Transverse colon (tissue), 4 donors: ENCODE measurements at regions not wholly inside any gene's neighbourhood (a gene's known extent, or its start where the extent isn't known, plus 50 kb on each side); places are given as distances from the start of the nearest gene placed in this dataset.

Source experiments
- DNase-seq: peaks from one replicate; pipeline ENCODE4 v3.0.0-alpha.2; 2019
- H3K27ac ChIP-seq, 4 donors: fragments of 200-600 bp; sonication (generic); 2 replicates each; pipeline ENCODE4 v1.5.1; 2016 to 2018; ENCODE audit warnings: inconsistent platforms in 4 of 4
- H3K27me3 ChIP-seq: fragments of 200-600 bp; sonication (generic); 2 replicates; pipeline ENCODE4 v1.5.1; 2017; ENCODE audit warnings: inconsistent platforms
- H3K36me3 ChIP-seq, 4 donors: fragments of 200-600 bp; sonication (generic); 2 replicates each; pipeline ENCODE4 v1.5.1; 2017 to 2019; ENCODE audit warnings: inconsistent platforms in 4 of 4
- H3K4me1 ChIP-seq, 4 donors: fragments of 200-600 bp; sonication (generic); 2 replicates each; pipeline ENCODE4 v1.5.1; 2017 to 2020; ENCODE audit warnings: inconsistent platforms in 4 of 4
- H3K4me3 ChIP-seq, 4 donors: fragments of 200-600 bp; sonication (generic); 1 replicate in 1 of 4; 2 replicates in 3 of 4; pipeline versions ENCODE4 v1.5.1 to v1.6.1; 2017 to 2019; ENCODE audit warnings: inconsistent platforms in 4 of 4
- H3K9me3 ChIP-seq, 2 donors: fragments of 200-600 bp; sonication (generic); 2 replicates each; pipeline ENCODE4 v1.5.1; 2017 to 2019; ENCODE audit warnings: inconsistent platforms in 2 of 2
- EP300 ChIP-seq: sonication (generic); formaldehyde crosslinking; IDR thresholded peaks from one replicate; pipeline ENCODE4 v1.6.1; 2017; ENCODE audit warnings: antibody characterized with exemption, low read depth
- POLR2A ChIP-seq: fragments of 450-650 bp; IDR thresholded peaks from one replicate; pipeline ENCODE4 v1.6.1; 2016; ENCODE audit warnings: antibody characterized with exemption, mild to moderate bottlenecking, moderate library complexity
- POLR2AphosphoS5 ChIP-seq, 3 donors: sonication (generic); formaldehyde crosslinking; IDR thresholded peaks; one replicate each; pipeline ENCODE4 v1.6.1; 2016; ENCODE audit warnings: antibody characterized with exemption in 3 of 3
- WGBS, 2 donors: methylation state at CpG; one replicate each; pipeline ENCODE4 v1.1.5; 2018; ENCODE audit warnings: low coverage in 1 of 2; 5-methylcytosine and 5-hydroxymethylcytosine counted together
- in situ Hi-C, 4 donors: fragments of 200-750 bp; cut with MboI; loops; one replicate each; pipeline versions ENCODE4 v1.15.0 to v1.15.1; 2017; ENCODE audit warnings: low sequenced_read_pairs in 3 of 4, low pct_ligation_motif_present in 1 of 4, low pct_unique_long_range_greater_than_20kb in 1 of 4
- intact Hi-C: fragments of 100-400 bp; cut with DNase I; formaldehyde crosslinking; loops from one replicate; pipeline ENCODE4 v1.15.1; 2023; ENCODE audit warnings: low total_unique reads
- TF ChIP-seq, protein P1 (sequence below), 5 experiments: fragments of 200-600 bp in 3 of 5; fragments of 450-650 bp in 2 of 5; sonication (generic) in 3 of 5; IDR thresholded peaks; 1 replicate in 2 of 5; 2 replicates in 3 of 5; pipeline ENCODE4 v1.5.1; 2016 to 2017; ENCODE audit warnings: antibody characterized with exemption in 5 of 5, inconsistent platforms in 3 of 5, mild to moderate bottlenecking in 2 of 5, moderate library complexity in 1 of 5

DNA sequence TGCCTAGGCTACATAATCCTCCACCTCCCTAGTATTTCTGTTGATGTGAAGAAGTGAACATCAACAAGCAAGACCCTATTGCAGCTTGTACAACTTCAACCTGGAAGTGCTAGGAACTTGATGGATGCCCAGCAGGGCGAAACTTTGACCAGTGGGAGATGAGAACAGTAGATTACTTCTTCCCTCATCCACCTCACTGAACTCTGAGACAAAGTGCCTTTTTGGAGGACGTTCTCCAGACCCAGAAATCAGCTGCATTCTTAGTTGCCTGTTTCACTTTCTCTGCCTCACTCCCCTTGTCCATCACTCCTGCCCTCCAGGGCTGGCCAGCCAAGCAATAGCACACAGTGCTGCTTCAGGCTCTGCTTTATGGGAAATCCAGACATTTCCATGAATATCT, 683.4 kb downstream of the GALC start:
- Histone ChIP-seq H3K9me3 (no peaks in the 10 kb centered on the region), H3K27ac (no peak overlapping the region), H3K4me3 (no peak overlapping the region), H3K27me3 (no peaks in the 10 kb centered on the region), H3K36me3 (no peaks in the 10 kb centered on the region), H3K4me1 (no peaks in the 10 kb centered on the region)
- in situ Hi-C loops (no loop called here), intact Hi-C loops (no loop called here)
- WGBS, 2 donors, result 17 to 46% methylated on average over 2 of the region's 2 CpGs
- TF ChIP-seq POLR2AphosphoS5 (IDR thresholded peaks at IDR 0.05) (no peak), POLR2A (no peak), EP300 (no peak)
- TF ChIP-seq, protein P1, sequence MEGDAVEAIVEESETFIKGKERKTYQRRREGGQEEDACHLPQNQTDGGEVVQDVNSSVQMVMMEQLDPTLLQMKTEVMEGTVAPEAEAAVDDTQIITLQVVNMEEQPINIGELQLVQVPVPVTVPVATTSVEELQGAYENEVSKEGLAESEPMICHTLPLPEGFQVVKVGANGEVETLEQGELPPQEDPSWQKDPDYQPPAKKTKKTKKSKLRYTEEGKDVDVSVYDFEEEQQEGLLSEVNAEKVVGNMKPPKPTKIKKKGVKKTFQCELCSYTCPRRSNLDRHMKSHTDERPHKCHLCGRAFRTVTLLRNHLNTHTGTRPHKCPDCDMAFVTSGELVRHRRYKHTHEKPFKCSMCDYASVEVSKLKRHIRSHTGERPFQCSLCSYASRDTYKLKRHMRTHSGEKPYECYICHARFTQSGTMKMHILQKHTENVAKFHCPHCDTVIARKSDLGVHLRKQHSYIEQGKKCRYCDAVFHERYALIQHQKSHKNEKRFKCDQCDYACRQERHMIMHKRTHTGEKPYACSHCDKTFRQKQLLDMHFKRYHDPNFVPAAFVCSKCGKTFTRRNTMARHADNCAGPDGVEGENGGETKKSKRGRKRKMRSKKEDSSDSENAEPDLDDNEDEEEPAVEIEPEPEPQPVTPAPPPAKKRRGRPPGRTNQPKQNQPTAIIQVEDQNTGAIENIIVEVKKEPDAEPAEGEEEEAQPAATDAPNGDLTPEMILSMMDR (IDR thresholded peaks at IDR 0.05), result no peak
- DNase-seq, result no peak

DNA sequence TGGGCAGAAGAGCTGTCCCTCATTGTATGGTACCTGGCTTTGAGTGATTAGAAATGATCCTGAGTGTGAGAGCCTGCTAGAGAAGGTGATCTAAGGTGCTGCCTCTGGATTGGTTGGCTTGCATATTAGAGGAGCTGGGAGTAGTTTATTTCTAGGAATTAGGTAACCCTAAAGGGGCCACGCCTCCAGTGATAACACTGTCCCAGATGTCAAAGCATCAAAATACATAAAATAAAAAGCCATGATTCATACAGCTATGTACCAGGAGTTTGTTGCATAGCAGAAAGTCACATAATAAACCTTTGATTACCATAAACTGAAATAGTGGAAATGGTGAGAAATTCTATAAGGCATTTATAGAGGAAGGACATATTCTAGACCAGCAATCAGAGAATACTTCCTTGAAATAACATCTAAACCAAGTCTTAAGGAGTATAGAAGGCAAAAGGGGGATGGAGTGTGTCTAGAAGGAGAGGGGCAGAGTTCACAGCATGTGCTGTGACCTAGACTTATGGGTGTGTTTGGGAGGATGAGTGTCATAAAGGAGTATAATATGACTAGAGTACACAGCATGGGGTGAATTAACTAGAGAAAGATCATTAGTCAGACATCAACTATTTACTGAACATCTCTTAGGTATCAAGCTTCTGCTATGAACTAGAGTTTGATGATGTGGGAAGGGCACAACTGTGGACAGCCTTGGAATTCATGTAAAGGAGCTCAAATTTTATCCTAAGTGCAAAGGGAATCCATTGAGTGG, 686.4 kb downstream of the GALC start:
- no peak for DNase-seq
- in situ Hi-C loops (no loop called here), intact Hi-C loops (no loop called here)
- Histone ChIP-seq H3K4me3 (no peak overlapping the region), H3K4me1 (no peaks in the 10 kb centered on the region), H3K27ac (no peak overlapping the region), H3K27me3 (no peaks in the 10 kb centered on the region), H3K9me3 (peaks cover 0 to 6% of the 10 kb centered on the region in 2 donors), H3K36me3 (no peaks in the 10 kb centered on the region)
- WGBS, 2 donors, result 68 to 89% methylated on average over 1 of the region's 1 CpG
- TF ChIP-seq POLR2AphosphoS5 (IDR thresholded peaks at IDR 0.05), result no peak
- no peak for TF ChIP-seq POLR2A

DNA sequence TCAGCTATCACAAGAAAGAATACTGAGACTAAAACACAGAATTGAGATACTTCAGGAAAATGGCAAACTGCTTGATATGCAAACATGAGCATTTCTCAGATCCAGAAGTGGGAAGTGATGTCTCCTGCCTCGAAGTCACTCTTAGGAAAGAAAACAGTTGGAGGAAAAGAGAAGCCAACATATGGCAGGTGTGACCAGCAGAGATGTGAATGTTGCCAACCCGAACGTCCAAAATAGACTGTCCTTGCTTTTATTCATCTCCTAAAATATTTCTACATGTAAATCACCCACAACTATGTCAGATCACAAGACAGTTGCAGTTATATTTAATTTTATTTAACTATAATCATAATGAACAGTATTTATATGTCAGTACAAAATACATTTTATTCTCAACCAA, 687.6 kb downstream of the GALC start:
- WGBS, 2 donors, result 57 to 62% methylated on average over 3 of the region's 3 CpGs

DNA sequence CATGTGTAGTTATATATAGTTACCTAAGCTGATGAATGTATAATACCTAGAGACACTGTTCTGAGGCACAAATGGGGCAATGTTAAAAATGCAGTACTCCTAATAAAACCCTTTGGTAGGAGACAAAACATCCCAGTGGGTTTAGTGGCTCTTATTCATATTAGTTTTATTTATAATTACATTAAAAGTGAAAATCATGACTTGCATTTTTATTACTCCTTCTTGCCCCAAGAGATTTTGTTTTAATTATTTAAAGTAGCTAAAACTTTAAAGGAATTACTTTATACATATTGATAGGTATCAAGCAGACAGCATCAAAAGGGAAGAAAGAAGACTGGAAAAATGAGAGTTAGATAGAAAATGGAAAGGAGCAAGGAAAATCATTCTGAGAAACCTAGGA, 688.6 kb downstream of the GALC start:
- H3K4me1 ChIP-seq, result no peaks in the 10 kb centered on the region
- TF ChIP-seq, protein P1 (IDR thresholded peaks at IDR 0.05), result no peak
- TF ChIP-seq POLR2A (no peak), POLR2AphosphoS5 (IDR thresholded peaks at IDR 0.05) (no peak), EP300 (no peak)
- H3K36me3 ChIP-seq, result no peaks in the 10 kb centered on the region
- peaks cover 0 to 6% of the 10 kb centered on the region in 2 donors for H3K9me3 ChIP-seq
- no peak overlapping the region for H3K27ac ChIP-seq
- no peaks in the 10 kb centered on the region for H3K27me3 ChIP-seq
- in situ Hi-C loops, result no loop called here
- DNase-seq, result no peak
- intact Hi-C loops, result no loop called here
- H3K4me3 ChIP-seq, result no peak overlapping the region

More for the DNA sequence above, 687.6 kb downstream of the GALC start:
- no peaks in the 10 kb centered on the region for H3K27me3 ChIP-seq
- no peak for DNase-seq
- TF ChIP-seq POLR2AphosphoS5 (IDR thresholded peaks at IDR 0.05) (no peak), EP300 (no peak), POLR2A (no peak)
- TF ChIP-seq, protein P1 (IDR thresholded peaks at IDR 0.05), result no peak
- H3K4me1 ChIP-seq, result no peaks in the 10 kb centered on the region
- H3K36me3 ChIP-seq, result no peaks in the 10 kb centered on the region
- in situ Hi-C loops, result no loop called here
- no peak overlapping the region for H3K4me3 ChIP-seq
- H3K9me3 ChIP-seq, result peaks cover 0 to 6% of the 10 kb centered on the region in 2 donors
- H3K27ac ChIP-seq, result no peak overlapping the region
- intact Hi-C loops, result no loop called here

DNA sequence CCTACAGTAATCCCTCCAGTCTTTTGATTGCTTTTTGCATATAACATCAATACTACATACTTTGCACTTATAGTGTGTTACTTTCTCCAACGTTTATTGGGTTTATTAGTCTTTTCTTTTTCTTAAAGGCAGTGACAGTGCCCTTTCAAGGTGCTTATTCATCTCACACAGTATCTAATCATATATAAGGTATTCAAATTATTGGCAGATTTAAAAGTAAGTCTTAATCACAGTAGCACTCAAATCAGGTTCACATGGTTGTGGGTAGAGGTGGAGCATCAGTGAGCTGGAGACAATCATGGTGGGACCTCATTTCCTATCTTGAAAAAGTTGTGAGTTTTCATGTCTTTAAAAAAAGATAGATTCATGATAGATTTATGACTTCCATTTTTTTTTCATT, 706.2 kb downstream of the GALC start:
- intact Hi-C loops, result no loop called here

More for the DNA sequence above, 706.2 kb downstream of the GALC start:
- Histone ChIP-seq H3K4me3 (no peak overlapping the region), H3K9me3 (peaks cover 0 to 7% of the 10 kb centered on the region in 2 donors), H3K36me3 (no peaks in the 10 kb centered on the region), H3K27ac (no peak overlapping the region), H3K27me3 (no peaks in the 10 kb centered on the region), H3K4me1 (no peaks in the 10 kb centered on the region)
- DNase-seq, result no peak
- TF ChIP-seq POLR2AphosphoS5 (IDR thresholded peaks at IDR 0.05), result no peak
- TF ChIP-seq POLR2A, result no peak
- no peak for TF ChIP-seq EP300
- TF ChIP-seq, protein P1 (IDR thresholded peaks at IDR 0.05), result no peak
- 63 to 100% methylated on average over 1 of the region's 1 CpG for WGBS, 2 donors
- in situ Hi-C loops, result no loop called here
